ENCODE measurements at regions not wholly inside any gene's neighbourhood (a gene's known extent, or its start where the extent isn't known, plus 50 kb on each side); places are given as distances from the start of the nearest gene placed in this dataset.

DNA sequence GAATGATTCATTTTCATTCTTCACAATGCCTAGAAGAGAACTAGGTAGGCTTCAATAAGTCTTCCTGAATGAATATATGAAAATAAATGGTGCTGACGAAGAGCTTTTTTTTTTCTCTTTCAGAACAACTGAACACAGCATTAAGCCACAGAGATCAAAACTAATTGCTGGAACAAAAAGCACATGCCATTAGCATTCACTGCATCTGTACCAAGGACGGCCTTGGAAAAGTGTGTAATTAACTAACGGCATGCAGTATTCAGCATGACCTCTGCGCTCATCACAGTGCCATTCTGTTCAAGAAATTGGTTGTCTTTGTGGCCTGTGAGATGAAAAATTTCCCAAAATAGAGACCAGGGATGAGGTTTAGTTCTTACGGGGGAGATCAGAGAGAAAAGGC lies 99.3 kb downstream of the NUDT12 start:
- no peak for DNase-seq (ENCODE audit: extremely low read depth, low read depth)
- TF ChIP-seq CTCF (IDR thresholded peaks at IDR 0.05; ENCODE audit: low read depth, low read length): no peak

DNA sequence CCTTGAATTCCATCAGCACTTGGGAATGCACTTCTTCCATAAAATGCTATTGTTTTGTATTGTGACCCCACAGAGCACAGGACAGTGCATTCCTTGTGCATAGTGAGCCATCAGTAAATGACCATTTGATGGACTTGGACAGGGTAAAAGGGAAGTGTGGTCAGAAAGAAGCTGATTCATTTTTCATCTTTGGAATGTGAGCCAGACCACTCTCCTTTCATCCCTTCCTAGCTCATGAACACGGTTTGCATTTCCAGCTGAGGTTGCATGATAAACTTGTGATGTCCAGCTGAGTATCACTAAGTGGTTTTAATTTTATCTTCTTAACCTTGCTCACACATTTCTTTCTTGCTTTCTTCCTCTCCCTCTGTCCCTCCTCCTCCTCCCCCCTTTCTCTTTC lies 101.3 kb downstream of the NUDT12 start:
- no peak for TF ChIP-seq CTCF (IDR thresholded peaks at IDR 0.05; ENCODE audit: low read depth, low read length)
- DNase-seq (ENCODE audit: extremely low read depth, low read depth): no peak

DNA sequence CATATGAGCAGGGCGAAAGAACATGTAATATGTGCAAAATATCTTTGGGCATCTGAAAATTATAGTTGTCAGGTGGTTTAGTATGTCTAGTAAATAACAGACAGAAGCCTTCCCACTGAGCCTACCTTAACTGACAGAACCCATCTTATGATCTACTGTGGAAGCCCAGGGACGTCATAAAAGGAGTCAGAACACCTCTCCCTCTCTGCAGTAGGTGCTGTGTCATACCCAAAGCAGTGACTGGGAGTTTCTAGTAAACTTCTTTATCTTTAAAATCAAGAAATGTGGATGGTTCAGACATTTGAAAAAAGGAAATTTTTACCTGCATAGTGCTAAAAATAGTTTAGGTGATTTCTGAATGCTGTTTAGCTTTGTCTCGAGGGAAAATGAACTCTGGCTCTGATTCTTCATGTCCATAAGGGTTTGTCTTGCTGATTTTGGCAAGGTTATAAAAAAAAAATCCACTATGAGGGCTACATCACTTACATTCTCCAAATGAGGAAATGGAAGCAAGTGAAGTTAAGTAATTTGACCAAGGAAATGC lies 104.0 kb downstream of the NUDT12 start:
- no peak for TF ChIP-seq CTCF (IDR thresholded peaks at IDR 0.05; ENCODE audit: low read depth, low read length)
- no peak for DNase-seq (ENCODE audit: extremely low read depth, low read depth)

GRCh38 chr5:103456476-103456875 lies 106.1 kb downstream of the NUDT12 start:
- DNase-seq (ENCODE audit: extremely low read depth, low read depth): no peak
- no peak for TF ChIP-seq CTCF (IDR thresholded peaks at IDR 0.05; ENCODE audit: low read depth, low read length)

DNA sequence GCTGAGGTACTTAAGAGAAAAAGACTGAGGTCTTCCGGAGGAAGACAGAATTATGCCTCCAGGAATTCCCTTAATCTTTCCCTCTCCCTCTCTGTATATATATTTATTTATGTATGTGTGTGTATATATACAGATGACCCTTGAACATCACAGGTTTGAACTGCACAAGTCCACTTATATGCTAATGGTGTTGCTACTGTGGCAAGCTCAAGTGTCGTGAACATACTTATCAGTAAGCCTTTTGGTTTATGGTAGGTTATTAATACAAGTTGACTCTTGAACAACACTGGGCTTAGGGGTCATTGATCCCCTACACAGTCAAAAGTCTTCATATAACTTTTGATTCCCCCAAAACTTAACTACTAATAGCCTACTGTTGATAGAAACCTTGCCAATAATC lies 106.8 kb downstream of the NUDT12 start:
- no peak for TF ChIP-seq CTCF (IDR thresholded peaks at IDR 0.05; ENCODE audit: low read depth, low read length)
- no peak for DNase-seq (ENCODE audit: extremely low read depth, low read depth)

GRCh38 chr5:103454770-103455169 lies 107.8 kb downstream of the NUDT12 start:
- DNase-seq (ENCODE audit: extremely low read depth, low read depth): no peak
- no peak for TF ChIP-seq CTCF (IDR thresholded peaks at IDR 0.05; ENCODE audit: low read depth, low read length)

DNA sequence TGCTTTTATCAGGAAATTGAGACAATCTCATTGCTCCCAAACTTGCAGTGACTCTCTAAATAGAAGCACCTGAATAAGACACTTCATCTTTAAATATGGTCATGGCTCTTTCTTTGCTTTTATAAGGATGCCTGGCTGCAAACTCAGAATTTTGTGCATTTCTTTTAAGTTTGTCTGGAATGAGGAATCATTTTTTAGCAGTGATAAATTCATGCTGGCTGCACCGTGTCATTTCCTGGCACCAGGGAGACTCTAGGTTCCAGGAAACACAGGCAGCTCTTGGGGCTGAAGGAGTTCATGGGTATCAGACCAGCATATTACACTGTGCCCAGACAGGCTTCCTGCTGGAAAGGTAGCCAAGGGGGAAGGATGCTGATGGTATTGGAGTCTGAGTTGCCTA lies 109.9 kb downstream of the NUDT12 start:
- DNase-seq (ENCODE audit: extremely low read depth, low read depth): no peak
- no peak for TF ChIP-seq CTCF (IDR thresholded peaks at IDR 0.05; ENCODE audit: low read depth, low read length)
